ENCODE measurements at regions not wholly inside any gene's neighbourhood (a gene's known extent, or its start where the extent isn't known, plus 50 kb on each side); places are given as distances from the start of the nearest gene placed in this dataset.
"Not testable (repeated sequence)": the region's sequence is repeated elsewhere in the genome, so short reads cannot be mapped to it uniquely, and the experiment has no call there.

DNA sequence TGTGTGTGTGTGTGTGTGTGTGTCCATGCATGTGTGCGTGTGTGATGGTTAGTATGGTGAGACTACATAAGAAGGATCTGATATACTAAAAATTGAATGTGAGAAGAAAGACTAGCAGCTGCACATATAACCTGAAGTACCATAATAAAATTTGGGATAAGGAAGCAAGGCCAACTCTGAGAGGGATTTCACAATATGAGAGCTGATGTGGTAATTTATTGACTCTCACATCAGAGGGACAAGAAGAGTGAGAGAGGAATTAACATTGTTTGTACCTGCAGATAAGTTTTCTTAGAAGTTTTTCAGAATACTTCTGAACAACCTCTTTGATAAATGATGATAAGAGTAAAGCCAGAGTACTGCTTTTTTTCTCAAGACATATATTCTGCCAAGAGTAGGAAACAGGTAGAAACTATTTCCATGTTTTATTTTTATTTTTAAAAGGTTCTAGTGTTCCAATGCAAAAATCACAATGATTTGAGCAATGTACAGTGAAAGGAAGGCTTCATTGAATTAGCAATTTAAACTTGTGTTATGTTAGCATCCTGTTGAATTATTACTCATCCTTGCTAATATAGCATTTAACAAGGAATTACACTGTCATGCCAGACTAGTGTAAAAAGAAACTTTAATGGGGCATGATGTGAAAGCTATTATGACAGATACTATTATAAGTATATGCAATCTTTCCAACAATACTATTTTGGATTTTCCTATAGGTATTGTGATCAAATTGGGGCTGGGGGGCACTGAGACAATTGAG is 415.5 kb upstream of the ARPP21 start:
- DNase-seq, result no peak

DNA sequence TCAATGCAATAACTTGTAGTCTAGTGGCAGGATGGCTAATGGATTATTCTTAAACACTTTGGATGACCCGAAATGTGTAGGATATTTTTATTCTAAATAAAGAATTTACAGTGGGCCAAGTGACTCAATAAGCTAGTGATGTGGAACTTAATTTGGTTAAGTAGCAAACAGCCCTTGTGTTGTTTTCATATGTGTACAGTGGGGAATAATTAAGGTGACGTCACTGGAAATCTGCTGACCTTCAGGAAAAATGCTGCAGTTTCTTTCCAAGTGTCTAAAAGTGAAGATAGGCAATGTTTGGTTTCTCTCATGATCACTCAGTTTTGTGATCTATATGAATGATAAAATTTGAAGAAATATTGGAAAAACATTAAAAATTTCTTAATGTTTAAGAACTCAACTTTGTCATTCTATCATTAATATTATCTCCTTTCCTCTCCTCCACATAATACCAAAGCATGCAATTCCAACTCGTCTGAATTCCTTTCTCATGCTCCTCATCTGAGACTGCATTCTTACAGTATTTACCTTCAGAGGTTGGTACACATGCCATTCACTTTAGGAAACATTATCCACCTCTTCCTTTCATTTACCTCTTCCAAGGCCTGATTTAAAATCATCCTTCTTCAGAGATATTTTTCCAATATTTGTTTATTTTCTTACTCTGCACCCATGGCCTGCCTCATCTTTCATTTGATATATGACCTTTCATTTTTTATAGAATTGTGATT is 414.6 kb upstream of the ARPP21 start:
- DNase-seq, result no peak

DNA sequence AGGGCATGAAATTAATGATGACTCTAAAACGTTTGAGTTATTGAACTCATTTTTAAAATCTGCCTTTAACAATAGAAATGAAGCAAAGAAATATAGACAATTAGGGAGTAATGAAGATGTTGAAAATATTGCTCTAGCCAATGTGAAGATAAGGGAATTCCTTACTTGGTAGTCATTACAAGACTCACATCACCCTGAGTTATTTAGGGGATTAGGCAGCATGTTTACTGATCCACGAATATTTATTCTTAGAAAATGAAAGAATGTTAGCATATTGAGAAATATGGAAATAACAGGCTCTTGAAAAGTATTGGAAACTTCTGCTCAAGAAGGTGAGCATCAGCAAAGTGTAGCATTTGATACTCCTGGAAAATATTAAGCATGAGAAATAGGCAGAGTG is 398.1 kb upstream of the ARPP21 start:
- no peak for DNase-seq

DNA sequence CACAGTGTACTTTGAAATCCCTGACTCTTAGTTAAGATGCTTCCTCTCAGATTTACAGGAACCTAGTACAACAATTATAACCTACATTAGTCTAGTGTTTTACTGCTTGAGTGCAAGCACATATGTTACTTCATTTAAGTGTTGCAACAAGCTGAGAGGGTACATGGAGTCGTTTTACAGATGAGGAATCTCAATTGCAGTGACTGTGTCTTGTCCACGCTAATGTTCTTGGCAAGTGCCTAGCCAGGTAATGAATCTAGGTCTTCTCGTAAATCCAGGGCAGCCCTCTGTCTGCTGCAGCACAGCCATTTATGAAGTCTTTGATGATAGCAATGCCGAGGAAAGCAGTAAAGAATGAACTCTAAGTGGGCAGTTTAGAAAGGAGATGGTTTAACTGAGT is 384.4 kb upstream of the ARPP21 start:
- no peak for DNase-seq

GRCh38 chr3:35257641-35258040 is 381.7 kb upstream of the ARPP21 start:
- no peak for DNase-seq

DNA sequence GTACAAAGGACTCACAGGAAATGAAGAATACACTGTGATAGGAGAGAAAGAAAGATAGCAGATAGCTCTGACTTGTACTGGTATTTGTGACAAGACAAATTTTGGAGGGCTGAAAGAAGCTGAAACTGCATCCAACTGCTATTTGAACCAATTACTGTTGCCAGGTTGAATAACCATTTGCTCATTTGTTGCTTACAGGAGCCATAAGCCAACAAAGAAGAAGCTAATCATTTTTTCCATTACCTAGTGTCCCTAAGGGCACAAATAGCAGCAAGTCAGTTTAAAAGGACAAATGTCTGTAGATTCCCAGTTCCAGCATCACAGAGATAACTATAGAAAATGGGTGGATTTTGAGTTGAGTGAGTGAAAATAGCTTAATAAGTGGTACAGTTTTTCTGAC is 376.9 kb upstream of the ARPP21 start:
- no peak for DNase-seq

- no peak for DNase-seq
Measured at GRCh38 chr3:35263477-35263876, 375.8 kb upstream of the ARPP21 start.

DNA sequence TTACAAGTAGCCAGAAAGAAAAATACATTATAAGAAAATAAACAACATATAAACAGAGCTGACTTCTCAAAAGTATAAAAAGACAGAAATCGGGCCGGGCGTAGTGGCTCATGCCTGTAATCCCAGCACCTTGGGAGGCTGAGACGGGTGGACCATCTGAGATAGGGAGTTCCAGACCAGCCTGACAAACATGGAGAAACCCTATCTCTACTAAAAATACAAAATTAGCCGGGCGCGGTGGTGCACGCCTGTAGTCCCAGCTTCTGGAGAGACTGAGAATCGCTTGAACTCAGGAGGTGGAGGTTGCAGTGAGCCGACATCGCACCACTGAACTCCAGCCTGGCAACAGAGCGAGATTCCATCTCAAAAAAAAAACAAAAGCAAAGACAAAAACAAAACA is 373.3 kb upstream of the ARPP21 start:
- not testable (repeated sequence) for DNase-seq

DNA sequence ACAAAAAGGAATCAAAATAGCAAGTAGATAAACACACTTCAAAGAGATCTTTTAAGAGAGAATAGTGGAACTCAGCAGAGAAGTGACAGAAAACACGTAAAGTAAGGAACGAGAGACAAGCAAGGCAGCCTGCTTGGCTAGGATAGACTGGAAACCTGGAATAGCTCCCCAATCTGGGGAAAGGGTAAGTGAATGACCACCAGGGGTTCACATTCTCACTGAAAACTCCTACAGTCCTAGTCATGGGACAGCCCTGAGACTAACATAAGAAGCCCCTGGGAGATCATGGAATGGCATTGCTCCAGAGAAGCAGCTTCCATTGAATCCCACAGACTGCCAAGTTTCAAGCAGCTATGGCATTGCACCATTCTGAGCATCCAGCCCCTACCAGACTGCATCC is 363.6 kb upstream of the ARPP21 start:
- DNase-seq, result no peak

DNA sequence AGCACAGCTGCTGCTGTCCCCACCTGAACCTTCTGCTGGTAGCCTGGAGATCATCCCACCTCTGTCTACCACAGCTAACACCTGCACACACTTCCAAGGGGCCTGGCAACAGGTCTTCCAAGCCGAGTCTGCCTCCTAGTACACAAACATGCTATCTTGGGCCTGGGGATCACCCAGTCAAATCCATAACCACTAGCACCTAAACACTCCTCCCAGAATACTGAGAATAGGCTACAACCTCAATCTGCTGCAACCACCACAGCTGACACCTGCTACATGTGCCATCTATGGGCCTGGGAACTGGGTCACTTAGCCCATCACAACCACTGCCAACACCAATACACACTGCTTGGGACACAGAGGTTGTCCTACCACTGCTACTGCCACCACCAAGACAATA is 362.8 kb upstream of the ARPP21 start:
- DNase-seq, result no peak

- no peak for DNase-seq
Measured at GRCh38 chr3:35291471-35292236, 347.7 kb upstream of the ARPP21 start.

GRCh38 chr3:35292568-35292967 is 346.8 kb upstream of the ARPP21 start:
- DNase-seq, result no peak

DNA sequence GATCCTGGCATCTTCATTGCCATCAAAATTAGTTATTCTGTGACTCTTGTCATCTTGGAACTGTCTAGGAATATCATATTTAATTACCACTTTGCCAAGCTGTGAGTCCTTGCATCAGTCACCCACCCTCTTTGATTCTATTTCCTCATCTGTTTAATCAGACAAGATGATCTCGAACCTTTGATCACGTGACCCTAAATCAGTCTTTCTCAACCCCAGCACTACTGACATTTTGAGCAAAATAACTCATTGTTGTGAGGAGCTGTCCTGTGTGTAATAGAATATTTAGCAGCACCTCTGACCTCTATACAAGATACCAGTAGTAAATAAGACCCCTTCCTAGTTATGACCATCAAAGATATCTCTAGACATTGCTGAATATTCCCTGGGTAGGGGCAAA is 343.4 kb upstream of the ARPP21 start:
- DNase-seq, result no peak

DNA sequence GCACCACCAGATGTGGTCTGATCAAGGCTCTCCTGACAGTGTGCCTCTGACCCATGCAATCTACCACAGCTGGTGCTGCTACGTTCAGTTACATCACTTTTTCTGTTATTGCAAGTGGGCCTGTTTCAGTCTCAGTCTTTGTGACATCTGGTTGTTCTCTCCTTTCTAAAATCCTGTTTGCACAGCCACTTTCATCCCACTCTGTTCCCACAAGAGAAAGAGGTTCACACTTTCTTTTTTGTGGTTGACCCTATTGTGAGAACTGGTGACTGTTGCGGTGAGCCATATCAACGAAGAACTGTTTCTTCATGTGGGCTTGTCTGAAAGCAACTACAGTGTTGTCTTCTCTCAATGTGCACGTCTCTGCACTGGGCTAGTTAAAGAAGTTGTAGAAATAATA is 342.8 kb upstream of the ARPP21 start:
- no peak for DNase-seq

DNA sequence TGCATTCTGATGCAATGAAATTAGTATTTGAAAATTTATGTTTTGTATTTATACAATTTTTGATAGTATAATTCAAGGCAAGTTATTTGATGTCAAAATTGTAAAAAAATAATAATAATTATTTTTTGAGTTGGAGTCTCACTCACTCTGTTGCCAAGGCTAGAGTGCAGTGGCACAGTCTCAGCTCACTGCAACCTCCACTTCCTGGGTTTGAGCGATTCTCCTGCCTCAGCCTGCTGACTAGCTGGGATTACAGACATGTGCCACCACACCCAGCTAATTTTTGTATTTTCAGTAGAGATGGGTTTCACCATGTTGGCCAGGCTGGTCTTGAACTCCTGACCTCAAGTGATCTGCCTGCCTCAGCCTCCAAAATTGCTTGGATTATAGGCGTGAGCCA is 342.4 kb upstream of the ARPP21 start:
- not testable (repeated sequence) for DNase-seq

GRCh38 chr3:35305406-35305805 is 333.9 kb upstream of the ARPP21 start:
- DNase-seq, result no peak

DNA sequence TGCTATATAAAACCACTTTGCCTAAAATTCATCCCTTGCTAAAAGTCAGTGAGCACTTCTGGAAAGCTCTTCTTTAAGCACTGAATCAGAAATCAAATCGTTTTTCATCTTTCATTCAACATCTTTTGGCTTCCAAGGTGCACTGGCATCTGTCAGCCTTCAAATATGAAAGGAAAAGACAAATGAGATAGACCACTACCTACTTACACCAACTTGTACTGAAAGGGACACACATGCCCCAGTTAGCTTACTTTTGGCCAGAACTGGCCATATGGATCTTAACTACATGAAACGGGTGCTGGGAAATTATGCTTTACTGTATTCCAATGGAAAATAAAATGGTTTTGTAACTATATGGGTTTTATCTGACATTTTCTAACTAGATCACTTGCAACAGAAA is 332.0 kb upstream of the ARPP21 start:
- DNase-seq, result no peak

- DNase-seq, result not testable (repeated sequence)
Measured at GRCh38 chr3:35316841-35317240, 322.5 kb upstream of the ARPP21 start.

DNA sequence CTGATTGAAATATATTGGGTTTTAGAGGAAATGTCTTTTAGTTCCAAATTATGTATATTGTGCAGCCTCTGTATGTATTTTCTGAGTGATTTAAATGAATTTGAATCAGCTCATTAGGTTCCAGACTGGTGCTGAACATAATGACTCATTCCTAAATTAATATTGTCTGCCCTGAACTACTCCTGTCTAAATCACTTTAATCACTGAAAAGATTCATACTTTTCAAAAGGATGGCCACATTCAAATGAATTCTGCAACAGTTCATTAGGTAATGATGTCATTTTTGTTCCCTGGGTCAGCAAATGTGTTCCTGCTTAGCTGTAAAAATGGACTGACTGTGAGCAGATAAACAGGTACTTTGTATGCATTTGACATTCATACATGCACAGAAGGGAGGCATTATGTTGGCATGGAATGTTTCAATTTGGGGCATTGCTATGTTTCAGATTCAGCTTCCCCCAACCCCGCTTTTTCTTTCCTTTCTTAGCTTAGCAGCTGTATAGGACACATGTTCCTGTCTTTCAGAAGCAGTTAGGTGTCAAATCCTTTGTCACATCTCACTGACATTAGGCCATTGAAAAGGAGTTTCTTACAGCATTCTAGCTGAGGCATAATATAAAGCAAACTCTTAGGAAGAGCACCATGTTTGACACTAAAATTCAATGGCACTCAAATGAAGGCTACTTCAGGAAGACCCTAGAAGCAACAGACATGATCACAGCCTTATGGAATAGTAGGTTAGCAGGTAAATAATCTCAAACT is 318.5 kb upstream of the ARPP21 start:
- DNase-seq, result no peak

GRCh38 chr3:35322070-35322469 is 317.3 kb upstream of the ARPP21 start:
- no peak for DNase-seq

GRCh38 chr3:35335703-35336102 is 303.6 kb upstream of the ARPP21 start:
- no peak for DNase-seq

DNA sequence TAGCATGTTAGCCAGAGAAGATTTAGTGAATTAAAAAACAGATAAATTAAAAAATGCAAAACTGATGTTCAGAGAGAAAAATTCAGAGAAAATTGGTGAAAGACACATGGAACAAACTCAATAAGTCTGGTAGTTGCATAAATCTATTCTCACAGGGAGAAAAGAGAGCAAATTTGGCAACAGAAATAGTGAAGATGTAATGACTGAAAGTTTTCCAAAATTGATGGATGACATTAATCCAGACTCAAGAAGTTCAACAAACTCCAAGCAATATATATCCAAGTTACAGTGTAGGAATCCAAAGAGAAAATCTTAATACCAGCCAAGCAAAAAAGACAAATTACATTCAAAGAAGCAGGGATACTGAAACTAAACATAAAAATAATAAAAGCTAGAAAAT is 302.7 kb upstream of the ARPP21 start:
- DNase-seq, result no peak

- no peak for DNase-seq
Measured at GRCh38 chr3:35338186-35338585, 301.1 kb upstream of the ARPP21 start.
